Uterus (tissue), 2 donors: ENCODE measurements at regions not wholly inside any gene's neighbourhood (a gene's known extent, or its start where the extent isn't known, plus 50 kb on each side); places are given as distances from the start of the nearest gene placed in this dataset.
"Not testable (repeated sequence)": the region's sequence is repeated elsewhere in the genome, so short reads cannot be mapped to it uniquely, and the experiment has no call there.

Experiments used
- CTCF ChIP-seq, 4 experiments: fragments of 200-600 bp in 2 of 4; fragments of 450-650 bp in 2 of 4; sonication (generic) in 2 of 4; IDR thresholded peaks; one replicate each; pipeline ENCODE4 v1.5.1; 2016 to 2019; ENCODE audit warnings: antibody characterized with exemption in 4 of 4, mild to moderate bottlenecking in 2 of 4, moderate library complexity in 1 of 4
- POLR2A ChIP-seq, 2 donors: fragments of 450-650 bp; IDR thresholded peaks; one replicate each; pipeline ENCODE4 v1.6.1; 2016; ENCODE audit warnings: antibody characterized with exemption in 2 of 2, mild to moderate bottlenecking in 1 of 2, moderate library complexity in 1 of 2

- not testable (repeated sequence) for TF ChIP-seq CTCF, POLR2A (IDR thresholded peaks at IDR 0.05)
Observed at GRCh38 chr6:133795051-133795450, 93.9 kb upstream of the TCF21 start.
